ENCODE measurements at regions not wholly inside any gene's neighbourhood (a gene's known extent, or its start where the extent isn't known, plus 50 kb on each side); places are given as distances from the start of the nearest gene placed in this dataset.

DNA sequence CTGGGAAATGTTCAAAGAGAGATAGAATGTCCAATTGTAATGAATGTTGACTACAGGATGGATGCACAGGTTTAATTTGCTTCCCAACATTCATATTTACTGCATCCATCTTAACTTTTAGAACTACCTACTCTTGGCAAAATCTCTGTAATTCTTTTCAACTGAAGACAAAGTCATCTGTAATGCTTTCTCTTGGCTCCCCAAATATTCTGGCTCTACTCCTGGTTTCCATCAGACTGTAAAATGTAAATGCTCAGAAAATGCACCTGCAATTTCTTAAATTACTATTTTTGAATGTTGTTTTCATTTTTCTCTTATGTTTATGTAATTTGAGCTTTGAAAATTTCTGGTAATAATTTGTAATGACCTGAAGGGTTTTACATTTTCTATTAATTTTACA is 480.8 kb upstream of the IMPG1 start:
- H3K4me3 ChIP-seq (ENCODE audit: low read length), result no peak overlapping the region
- no peak for DNase-seq
- H3K4me1 ChIP-seq (ENCODE audit: insufficient read depth, low read length), result no peaks in the 10 kb centered on the region
- intact Hi-C loops (cut with DNase I, micrococcal nuclease), result no loop called here
- POLR2A ChIA-PET, result no interaction called here
- no peak overlapping the region for H3K4me3 Mint-ChIP-seq
- no peak overlapping the region for H3K27ac ChIP-seq (ENCODE audit: low read depth in 1 of 2, low read length in 2 of 2)
- no peaks in the 10 kb centered on the region for H3K4me1 Mint-ChIP-seq (ENCODE audit: low read depth)
- TF ChIP-seq, protein P1, sequence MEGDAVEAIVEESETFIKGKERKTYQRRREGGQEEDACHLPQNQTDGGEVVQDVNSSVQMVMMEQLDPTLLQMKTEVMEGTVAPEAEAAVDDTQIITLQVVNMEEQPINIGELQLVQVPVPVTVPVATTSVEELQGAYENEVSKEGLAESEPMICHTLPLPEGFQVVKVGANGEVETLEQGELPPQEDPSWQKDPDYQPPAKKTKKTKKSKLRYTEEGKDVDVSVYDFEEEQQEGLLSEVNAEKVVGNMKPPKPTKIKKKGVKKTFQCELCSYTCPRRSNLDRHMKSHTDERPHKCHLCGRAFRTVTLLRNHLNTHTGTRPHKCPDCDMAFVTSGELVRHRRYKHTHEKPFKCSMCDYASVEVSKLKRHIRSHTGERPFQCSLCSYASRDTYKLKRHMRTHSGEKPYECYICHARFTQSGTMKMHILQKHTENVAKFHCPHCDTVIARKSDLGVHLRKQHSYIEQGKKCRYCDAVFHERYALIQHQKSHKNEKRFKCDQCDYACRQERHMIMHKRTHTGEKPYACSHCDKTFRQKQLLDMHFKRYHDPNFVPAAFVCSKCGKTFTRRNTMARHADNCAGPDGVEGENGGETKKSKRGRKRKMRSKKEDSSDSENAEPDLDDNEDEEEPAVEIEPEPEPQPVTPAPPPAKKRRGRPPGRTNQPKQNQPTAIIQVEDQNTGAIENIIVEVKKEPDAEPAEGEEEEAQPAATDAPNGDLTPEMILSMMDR (IDR thresholded peaks at IDR 0.05), result no peak
- no peaks in the 10 kb centered on the region for H3K36me3 Mint-ChIP-seq (ENCODE audit: low read depth)
- peaks cover 13% of the 10 kb centered on the region for H3K9me3 Mint-ChIP-seq
- H3K27me3 ChIP-seq (ENCODE audit: control insufficient read depth in 1 of 2, insufficient read depth in 2 of 2, low read length in 2 of 2), result no peaks in the 10 kb centered on the region
- no peak for ATAC-seq (ENCODE audit: poor library complexity)
- H3K36me3 ChIP-seq (ENCODE audit: insufficient read depth, low read length), result no peaks in the 10 kb centered on the region
- H3K9me3 ChIP-seq (ENCODE audit: control insufficient read depth in 1 of 2, insufficient read depth in 1 of 2, low read length in 2 of 2), result no peaks in the 10 kb centered on the region
- CTCF ChIA-PET, result no interaction called here
- H3K27ac Mint-ChIP-seq, result no peak overlapping the region
- no peaks in the 10 kb centered on the region for H3K27me3 Mint-ChIP-seq

DNA sequence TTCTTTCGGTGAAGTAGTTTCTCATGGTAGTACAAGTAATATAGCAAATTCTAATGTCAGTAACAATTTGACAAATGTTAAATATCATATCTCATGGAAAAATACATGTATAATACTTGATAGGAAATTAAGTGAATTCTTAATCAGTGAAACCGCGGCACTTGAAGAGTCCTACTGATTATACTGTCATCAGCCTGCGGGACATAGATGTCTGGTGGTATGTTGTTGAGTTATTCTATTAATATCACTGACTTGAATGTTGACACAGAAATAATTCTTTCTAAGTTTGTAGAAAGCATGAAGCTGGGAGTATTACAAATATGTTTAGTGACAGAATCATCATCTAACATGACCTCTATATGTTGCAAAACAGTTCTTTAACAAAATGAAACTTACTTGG is 479.8 kb upstream of the IMPG1 start:
- no peak for ATAC-seq (ENCODE audit: poor library complexity)
- H3K4me3 ChIP-seq (ENCODE audit: low read length), result no peak overlapping the region
- H3K9me3 ChIP-seq (ENCODE audit: control insufficient read depth in 1 of 2, insufficient read depth in 1 of 2, low read length in 2 of 2), result no peaks in the 10 kb centered on the region

DNA sequence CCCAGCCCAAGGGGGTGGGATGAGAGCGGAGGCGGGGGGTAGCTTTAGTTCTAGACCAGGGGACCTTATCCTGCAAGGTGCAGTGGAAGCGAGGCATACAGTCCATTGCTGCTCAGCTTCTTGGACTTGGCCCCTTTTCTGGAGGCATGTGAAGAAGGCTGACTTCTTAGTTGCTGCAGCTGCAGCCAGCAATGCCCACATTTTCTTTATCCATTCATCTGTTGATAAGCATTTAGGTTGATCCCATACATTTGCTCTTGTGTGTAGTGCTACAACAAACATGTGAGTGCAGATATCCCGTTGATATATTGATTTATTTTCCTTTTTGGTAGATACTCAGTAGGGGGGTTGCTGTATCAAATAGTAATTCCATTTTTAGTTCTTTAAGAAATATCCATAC is 461.2 kb upstream of the IMPG1 start:
- H3K36me3 Mint-ChIP-seq (ENCODE audit: low read depth), result no peaks in the 10 kb centered on the region
- Histone ChIP-seq H3K9me3 (ENCODE audit: control insufficient read depth in 1 of 2, insufficient read depth in 1 of 2, low read length in 2 of 2) (peaks cover 5 to 16% of the 10 kb centered on the region in 2 experiments), H3K4me3 (ENCODE audit: low read length) (no peak overlapping the region), H3K27me3 (ENCODE audit: control insufficient read depth in 1 of 2, insufficient read depth in 2 of 2, low read length in 2 of 2) (no peaks in the 10 kb centered on the region), H3K4me1 (ENCODE audit: insufficient read depth, low read length) (no peaks in the 10 kb centered on the region), H3K27ac (ENCODE audit: low read depth in 1 of 2, low read length in 2 of 2) (no peak overlapping the region), H3K36me3 (ENCODE audit: insufficient read depth, low read length) (no peaks in the 10 kb centered on the region)
- H3K4me3 Mint-ChIP-seq, result no peak overlapping the region
- ATAC-seq (ENCODE audit: poor library complexity) (no peak), DNase-seq (no peak)
- TF ChIP-seq, protein P1 (IDR thresholded peaks at IDR 0.05), result no peak
- CTCF ChIA-PET, result no interaction called here
- no peaks in the 10 kb centered on the region for H3K4me1 Mint-ChIP-seq (ENCODE audit: low read depth)
- POLR2A ChIA-PET, result no interaction called here
- H3K9me3 Mint-ChIP-seq, result peaks cover 20% of the 10 kb centered on the region
- no peaks in the 10 kb centered on the region for H3K27me3 Mint-ChIP-seq
- H3K27ac Mint-ChIP-seq, result no peak overlapping the region
- intact Hi-C loops (cut with DNase I, micrococcal nuclease), result no loop called here

More for the DNA sequence above, 479.8 kb upstream of the IMPG1 start:
- ChIA-PET CTCF (no interaction called here), POLR2A (no interaction called here)
- H3K27ac ChIP-seq (ENCODE audit: low read depth in 1 of 2, low read length in 2 of 2), result no peak overlapping the region
- TF ChIP-seq, protein P1 (IDR thresholded peaks at IDR 0.05), result no peak
- no peaks in the 10 kb centered on the region for H3K36me3 ChIP-seq (ENCODE audit: insufficient read depth, low read length)
- no peaks in the 10 kb centered on the region for H3K27me3 Mint-ChIP-seq
- no peak overlapping the region for H3K27ac Mint-ChIP-seq
- H3K4me1 Mint-ChIP-seq (ENCODE audit: low read depth), result no peaks in the 10 kb centered on the region
- peaks cover 18% of the 10 kb centered on the region for H3K9me3 Mint-ChIP-seq
- H3K4me3 Mint-ChIP-seq, result no peak overlapping the region
- H3K27me3 ChIP-seq (ENCODE audit: control insufficient read depth in 1 of 2, insufficient read depth in 2 of 2, low read length in 2 of 2), result no peaks in the 10 kb centered on the region
- H3K4me1 ChIP-seq (ENCODE audit: insufficient read depth, low read length), result no peaks in the 10 kb centered on the region
- intact Hi-C loops (cut with DNase I, micrococcal nuclease), result no loop called here
- no peaks in the 10 kb centered on the region for H3K36me3 Mint-ChIP-seq (ENCODE audit: low read depth)
- no peak for DNase-seq

All from CD4-positive, alpha-beta T cell (primary cell).